ENCODE measurements at regions not wholly inside any gene's neighbourhood (a gene's known extent, or its start where the extent isn't known, plus 50 kb on each side); places are given as distances from the start of the nearest gene placed in this dataset.

- TF ChIP-seq CTCF (conservative IDR thresholded peaks at IDR 0.05) = no peak
- no peak for TF ChIP-seq ZFX (IDR thresholded peaks at IDR 0.05)
Measured at GRCh38 chr20:60906555-60906954, 345.5 kb upstream of the CDH4 start.
